ENCODE measurements at regions not wholly inside any gene's neighbourhood (a gene's known extent, or its start where the extent isn't known, plus 50 kb on each side); places are given as distances from the start of the nearest gene placed in this dataset.

GRCh38 chr15:66961407-66961884 is 104.0 kb upstream of the SMAD3 start (continued):
- TF ChIP-seq KDM1A (IDR thresholded peaks at IDR 0.05) (peak; percentile 49 to 65), NCOA1 (IDR thresholded peaks at IDR 0.05; ENCODE audit: low read depth) (0 out of 2 replicates have a peak, but pooled peaks have one; percentile 44), ARID1B (IDR thresholded peaks at IDR 0.05) (0 out of 2 replicates have a peak, but pooled peaks have one; percentile 11), ATF7 (IDR thresholded peaks at IDR 0.05) (peak; percentile 46), TRIM24 (IDR thresholded peaks at IDR 0.05) (peak; percentile 95 to 97), DNMT1 (IDR thresholded peaks at IDR 0.05) (no peak), YBX1 (IDR thresholded peaks at IDR 0.05) (no peak), GATAD2B (IDR thresholded peaks at IDR 0.05; ENCODE audit: borderline replicate concordance) (no peak), POLR3G (IDR thresholded peaks at IDR 0.05; ENCODE audit: extremely low read depth, insufficient read length, insufficient replicate concordance) (no peak)
- TF ChIP-seq, protein P1, sequence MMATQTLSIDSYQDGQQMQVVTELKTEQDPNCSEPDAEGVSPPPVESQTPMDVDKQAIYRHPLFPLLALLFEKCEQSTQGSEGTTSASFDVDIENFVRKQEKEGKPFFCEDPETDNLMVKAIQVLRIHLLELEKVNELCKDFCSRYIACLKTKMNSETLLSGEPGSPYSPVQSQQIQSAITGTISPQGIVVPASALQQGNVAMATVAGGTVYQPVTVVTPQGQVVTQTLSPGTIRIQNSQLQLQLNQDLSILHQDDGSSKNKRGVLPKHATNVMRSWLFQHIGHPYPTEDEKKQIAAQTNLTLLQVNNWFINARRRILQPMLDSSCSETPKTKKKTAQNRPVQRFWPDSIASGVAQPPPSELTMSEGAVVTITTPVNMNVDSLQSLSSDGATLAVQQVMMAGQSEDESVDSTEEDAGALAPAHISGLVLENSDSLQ (IDR thresholded peaks at IDR 0.05), result peak; percentile 75
- TF ChIP-seq, protein P2, sequence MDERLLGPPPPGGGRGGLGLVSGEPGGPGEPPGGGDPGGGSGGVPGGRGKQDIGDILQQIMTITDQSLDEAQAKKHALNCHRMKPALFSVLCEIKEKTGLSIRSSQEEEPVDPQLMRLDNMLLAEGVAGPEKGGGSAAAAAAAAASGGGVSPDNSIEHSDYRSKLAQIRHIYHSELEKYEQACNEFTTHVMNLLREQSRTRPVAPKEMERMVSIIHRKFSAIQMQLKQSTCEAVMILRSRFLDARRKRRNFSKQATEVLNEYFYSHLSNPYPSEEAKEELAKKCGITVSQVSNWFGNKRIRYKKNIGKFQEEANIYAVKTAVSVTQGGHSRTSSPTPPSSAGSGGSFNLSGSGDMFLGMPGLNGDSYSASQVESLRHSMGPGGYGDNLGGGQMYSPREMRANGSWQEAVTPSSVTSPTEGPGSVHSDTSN (CRISPR knock-in tag; IDR thresholded peaks at IDR 0.05; ENCODE audit: low read depth), result no peak
- TF ChIP-seq, protein P2 (tag; conservative IDR thresholded peaks at IDR 0.05; ENCODE audit: low read depth), result peak; percentile 95
